ENCODE measurements at regions not wholly inside any gene's neighbourhood (a gene's known extent, or its start where the extent isn't known, plus 50 kb on each side); places are given as distances from the start of the nearest gene placed in this dataset.

- no peak for DNase-seq
These were observed 126.9 kb upstream of the CYP1B1 start for GRCh38 chr2:38202713-38203445.

GRCh38 chr2:38201784-38202183 is 125.8 kb upstream of the CYP1B1 start:
- DNase-seq, result no peak

DNA sequence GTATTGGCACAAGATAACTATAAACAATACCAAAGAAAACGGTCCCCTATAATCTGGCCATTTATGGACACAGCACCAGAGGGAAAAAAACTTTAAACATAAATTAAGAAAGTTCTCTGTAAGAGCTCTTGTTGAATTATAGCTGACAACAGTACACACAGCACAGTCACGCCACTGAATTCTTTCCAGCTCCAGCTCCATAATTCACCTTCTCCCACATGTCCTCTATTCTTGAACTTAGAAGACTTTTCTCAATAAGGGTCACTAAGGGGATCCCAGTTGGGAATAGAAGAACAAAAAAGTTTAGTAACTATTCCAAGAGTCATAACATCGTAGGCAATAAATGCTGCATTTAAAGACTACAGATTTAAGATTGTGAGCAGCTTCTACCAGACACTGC is 124.6 kb upstream of the CYP1B1 start:
- no peak for DNase-seq

- DNase-seq, result no peak
These were observed 123.2 kb upstream of the CYP1B1 start for GRCh38 chr2:38199127-38199526.

- no peak for DNase-seq
These were observed 118.8 kb upstream of the CYP1B1 start for GRCh38 chr2:38194751-38195150.

- no peak for DNase-seq
These were observed 117.0 kb upstream of the CYP1B1 start for GRCh38 chr2:38192976-38193375.

- DNase-seq, result no peak
These were observed 116.1 kb upstream of the CYP1B1 start for GRCh38 chr2:38192046-38192445.

DNA sequence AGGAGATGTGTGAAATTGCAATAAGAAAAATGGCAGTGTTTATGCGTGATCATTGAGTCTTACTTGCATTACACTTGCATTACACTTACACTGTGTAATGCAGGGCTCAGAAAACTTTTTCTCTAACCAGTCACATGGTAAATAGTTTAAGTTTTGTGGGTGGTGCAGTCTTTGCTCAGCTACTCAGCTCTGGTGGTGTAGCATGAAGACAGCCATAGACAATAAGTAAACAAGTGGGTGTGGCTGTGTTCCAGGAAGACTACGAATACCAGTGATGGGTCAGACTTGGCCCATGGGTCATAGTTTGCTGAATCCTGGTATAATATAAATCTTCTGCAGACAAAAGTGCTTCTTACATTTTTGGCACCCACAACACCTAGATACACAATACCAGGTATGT is 115.6 kb upstream of the CYP1B1 start:
- DNase-seq, result no peak

DNA sequence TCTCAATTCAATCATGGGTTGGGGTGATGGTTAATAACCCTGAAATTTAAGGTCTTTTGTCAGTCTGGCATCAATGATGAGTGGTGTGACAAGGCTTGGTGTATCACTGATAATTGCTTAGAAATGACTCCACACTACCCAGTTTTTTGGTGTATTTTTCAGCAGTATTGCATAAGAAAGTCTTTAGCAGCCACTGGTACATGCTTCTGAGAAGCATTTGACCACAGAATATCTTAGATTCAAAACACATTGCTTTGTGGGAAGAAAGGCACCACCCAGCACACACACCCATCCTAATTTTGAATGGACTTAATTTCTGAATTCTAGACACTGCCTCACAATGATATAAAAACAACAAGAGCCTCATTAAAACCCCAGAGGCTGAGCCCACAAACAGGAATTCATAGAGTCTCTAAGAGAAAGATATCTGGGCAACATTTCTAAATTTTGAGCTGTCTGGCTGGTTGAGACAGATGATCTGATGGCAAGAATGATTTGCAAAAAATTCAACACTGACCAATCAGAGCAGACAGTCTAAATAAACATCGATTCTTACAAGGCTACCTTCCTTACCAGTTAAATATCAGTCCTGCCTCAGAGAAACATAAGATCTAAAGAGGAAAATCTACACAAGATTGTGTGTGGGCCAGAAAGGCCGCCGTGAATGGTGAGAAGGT is 114.7 kb upstream of the CYP1B1 start:
- no peak for DNase-seq

- DNase-seq, result peak; percentile 8
These were observed 111.6 kb upstream of the CYP1B1 start for GRCh38 chr2:38187541-38188011.

- no peak for DNase-seq
These were observed 109.1 kb upstream of the CYP1B1 start for GRCh38 chr2:38185012-38185491.

GRCh38 chr2:38182492-38183003 is 106.6 kb upstream of the CYP1B1 start:
- DNase-seq, result no peak

GRCh38 chr2:38181806-38182491 is 106.0 kb upstream of the CYP1B1 start:
- DNase-seq, result peak; percentile 26

DNA sequence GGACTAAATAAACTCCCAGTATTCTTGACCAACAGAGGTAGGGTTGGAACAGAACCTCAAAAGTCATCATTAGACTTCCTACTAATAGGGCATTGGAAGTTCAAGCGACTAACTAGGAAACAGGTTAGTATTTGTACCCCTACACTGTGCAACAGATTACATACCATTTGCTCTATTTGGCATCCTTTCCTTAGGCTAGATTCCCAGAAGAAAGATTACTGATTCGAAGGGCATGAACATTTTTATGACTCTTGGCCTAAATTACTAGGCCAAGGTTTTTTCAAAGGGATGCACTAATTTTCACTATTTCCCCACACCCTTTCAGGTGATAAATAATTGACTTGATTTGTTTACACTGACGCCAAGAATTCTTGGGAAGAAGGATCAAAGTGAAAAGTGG is 104.8 kb upstream of the CYP1B1 start:
- no peak for DNase-seq

DNA sequence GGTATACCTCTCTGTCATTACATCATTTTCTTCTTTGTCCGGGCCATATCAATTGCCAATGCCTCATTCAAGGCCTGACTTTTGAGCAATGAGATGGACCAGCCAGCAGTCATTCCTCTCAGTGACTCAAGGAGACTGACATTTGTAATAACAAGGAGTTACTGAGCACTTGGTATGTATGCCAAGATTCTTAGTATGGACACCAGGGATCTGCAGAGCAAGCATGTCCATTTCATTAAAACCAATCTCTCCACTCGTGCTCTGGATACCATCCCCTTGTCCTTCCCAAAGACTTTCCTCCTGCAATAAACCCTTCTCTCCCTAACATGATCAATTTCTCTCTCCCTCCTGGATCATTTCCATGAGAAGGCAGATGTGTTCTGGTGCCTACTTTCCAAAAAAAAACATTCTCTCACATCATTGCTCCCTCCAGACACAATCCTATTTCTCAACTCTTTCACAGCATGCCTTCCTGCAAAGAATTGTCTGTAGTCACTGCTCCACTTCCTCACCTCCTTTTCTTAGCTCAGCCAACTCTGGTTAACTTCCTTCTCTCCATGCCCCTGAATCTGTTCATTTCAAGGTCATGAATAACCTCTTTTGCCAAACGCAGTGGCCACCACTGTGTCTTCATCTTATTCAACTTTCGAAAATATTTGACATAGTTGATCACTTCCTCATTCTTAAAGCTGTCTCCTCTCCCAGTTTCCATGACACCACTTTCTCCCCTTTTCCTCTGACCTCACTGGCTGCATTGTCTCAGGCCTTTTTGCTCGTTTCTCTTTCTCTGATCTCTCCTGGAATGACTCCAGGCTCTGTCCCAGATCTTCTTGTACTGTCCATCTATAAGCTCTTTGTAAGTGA is 102.8 kb upstream of the CYP1B1 start:
- DNase-seq, result no peak

DNA sequence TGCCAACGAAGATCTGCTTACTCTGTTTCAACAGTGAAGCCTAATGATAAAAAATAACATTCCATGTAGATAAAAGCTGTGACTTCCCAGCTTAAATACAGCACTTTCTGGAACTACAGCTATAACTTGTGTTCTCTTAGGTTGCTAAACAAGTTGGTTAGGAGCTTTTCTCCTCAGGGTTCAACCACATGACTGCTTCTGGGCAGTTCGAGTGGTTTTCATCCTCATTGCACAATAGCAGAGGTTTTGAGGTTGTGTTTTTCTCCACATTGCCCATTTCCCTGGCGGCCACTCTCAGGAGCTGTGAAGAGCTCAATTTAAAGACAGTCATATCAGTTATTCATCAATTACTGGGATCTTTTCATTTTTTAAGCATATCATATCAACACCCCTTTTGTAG is 102.2 kb upstream of the CYP1B1 start:
- no peak for DNase-seq

DNA sequence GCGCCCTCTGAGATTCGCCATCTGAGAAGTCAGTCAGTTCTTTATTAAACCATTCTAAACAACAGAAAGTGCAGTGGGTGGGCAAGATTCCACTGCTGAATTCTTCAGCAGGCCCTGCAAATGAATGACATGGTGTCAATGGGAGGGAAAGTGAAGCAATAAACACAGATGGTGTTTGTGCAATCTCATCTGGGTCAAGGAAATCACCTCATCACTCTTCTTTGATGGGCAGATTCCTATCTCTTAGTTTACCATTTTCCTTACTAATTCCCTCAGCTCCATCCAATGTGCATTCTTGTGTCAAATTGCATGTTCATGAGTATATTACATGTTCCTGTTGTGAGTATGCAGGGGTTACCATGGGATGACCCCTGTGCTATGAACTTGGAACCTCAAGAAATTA is 100.7 kb upstream of the CYP1B1 start:
- no peak for DNase-seq

DNA sequence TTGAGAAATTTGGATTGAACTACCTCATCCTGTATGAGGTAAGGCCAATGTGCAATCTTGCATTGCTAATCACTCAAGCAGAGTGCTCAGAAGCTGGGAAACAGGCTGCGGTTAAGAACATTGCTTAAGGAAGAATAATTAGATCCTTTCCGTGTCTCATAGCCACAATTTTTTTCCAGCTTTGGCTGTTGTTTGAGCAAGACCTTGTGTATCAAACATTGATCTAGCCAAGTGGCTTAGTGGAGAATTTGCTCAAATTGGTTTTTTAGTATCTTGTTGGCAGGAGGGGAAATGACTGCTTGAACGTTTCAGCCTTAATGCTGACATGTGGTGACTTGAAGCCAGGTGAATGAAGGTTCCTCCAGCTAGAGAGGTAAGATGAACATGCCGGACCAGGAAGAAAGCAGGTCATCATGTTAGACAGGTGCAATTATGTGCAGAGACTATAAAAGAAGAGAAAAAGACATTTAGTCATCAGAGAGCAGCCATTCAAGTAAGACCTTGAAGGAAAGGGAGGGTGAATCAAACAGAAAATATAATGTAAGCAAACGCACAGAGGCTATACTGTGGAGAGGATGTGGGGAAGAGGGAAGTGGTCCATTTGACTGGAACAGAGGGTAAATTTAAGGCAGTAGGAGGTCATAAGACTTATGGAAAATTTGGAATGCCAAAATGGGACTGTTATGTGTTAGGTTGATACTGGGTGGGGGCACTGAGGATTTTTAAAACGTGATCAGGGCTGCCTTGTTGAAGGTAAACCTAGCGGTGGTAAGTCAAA is 98.9 kb upstream of the CYP1B1 start:
- DNase-seq, result no peak

DNA sequence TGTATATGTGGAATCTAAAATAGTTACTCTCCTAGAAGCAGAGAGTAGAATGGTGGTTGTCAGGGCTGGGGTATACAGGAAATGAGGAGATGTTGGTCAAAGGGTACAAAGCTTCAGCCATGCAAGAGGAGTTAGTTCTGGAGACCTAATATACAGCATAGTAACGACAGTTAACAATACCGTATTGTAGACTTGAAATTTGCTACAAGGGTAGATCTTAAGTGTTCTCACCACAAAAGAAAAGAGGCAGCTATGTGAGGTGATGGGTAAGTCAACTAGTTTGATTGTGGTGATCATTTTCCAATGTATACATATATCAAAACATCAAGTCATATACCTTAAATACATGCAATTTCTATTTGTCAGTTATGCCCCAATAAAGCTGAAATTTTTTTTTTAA is 98.2 kb upstream of the CYP1B1 start:
- DNase-seq, result no peak

GRCh38 chr2:38173683-38174082 is 97.7 kb upstream of the CYP1B1 start:
- no peak for DNase-seq

GRCh38 chr2:38171208-38171855 is 95.4 kb upstream of the CYP1B1 start:
- DNase-seq, result no peak

Measured in NCI-H69 (cell line).